Hematopoietic multipotent progenitor cell treated with erythropoietin and hydrocortisone succinate and interleukin-3 and kit ligand, for 4 days (in vitro differentiated cells): ENCODE measurements at regions not wholly inside any gene's neighbourhood (a gene's known extent, or its start where the extent isn't known, plus 50 kb on each side); places are given as distances from the start of the nearest gene placed in this dataset.

Experiments used
- DNase-seq: peaks from one replicate; pipeline ENCODE4 v3.0.0-alpha.2; 2015

DNA sequence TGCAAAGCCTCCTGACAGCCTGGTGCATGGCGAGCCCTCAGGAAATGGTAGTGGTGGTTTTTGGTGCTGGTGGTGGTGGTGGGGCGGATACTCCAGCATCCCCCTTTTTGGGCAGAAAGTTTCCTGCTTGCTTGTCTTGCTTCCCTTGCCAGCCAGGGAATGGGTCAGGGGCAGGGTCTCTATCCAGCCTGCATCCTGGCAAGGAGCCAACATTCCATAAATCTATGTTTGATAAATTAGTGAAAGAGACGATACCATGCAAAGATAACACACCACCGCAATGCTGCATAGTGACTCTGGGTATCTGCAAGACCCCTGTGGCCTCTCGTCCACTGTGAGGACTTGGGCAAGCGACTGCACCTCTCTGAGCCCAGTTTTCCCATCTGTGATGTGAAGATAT is 246.2 kb downstream of the LRFN2 start:
- no peak for DNase-seq

DNA sequence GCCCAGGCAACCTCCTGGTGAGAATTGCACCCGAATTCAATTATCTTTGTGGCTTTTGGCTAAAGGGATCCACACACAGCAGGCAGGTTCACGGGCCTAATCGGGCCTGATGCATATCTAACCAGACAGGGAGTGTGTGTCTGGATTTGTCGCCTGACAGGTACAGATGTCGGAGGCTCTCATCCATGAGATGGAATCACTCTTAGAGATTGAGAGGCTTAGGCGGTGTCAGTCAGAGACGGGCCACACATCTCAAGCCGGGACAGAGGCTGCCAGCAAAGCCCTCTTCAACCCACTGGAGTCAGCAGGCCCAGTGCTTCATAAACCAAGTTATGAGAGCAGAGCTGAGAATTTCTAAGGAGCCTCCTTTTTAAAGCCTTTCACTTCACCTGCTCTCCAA is 247.0 kb downstream of the LRFN2 start:
- no peak for DNase-seq

DNA sequence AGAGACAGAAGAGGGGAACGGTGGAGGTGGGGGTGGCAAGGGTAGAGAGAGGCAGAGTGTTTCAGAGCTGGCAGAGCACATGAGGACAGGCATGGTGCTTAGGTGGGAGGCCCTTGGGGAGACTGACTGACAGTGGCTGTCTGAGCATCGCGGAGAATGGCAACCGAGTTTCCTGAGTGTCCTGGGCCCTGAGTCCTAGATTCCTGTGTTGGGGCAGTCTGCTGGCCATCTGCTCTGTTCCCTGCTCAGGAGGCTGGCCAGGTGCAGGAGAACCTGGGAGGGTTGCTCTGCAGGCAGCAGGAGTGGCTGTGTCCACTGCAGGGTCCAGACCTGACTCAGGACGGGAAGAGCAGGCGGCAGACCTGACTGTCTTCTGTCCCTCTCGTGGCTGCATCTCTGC is 248.9 kb downstream of the LRFN2 start:
- DNase-seq, result no peak

DNA sequence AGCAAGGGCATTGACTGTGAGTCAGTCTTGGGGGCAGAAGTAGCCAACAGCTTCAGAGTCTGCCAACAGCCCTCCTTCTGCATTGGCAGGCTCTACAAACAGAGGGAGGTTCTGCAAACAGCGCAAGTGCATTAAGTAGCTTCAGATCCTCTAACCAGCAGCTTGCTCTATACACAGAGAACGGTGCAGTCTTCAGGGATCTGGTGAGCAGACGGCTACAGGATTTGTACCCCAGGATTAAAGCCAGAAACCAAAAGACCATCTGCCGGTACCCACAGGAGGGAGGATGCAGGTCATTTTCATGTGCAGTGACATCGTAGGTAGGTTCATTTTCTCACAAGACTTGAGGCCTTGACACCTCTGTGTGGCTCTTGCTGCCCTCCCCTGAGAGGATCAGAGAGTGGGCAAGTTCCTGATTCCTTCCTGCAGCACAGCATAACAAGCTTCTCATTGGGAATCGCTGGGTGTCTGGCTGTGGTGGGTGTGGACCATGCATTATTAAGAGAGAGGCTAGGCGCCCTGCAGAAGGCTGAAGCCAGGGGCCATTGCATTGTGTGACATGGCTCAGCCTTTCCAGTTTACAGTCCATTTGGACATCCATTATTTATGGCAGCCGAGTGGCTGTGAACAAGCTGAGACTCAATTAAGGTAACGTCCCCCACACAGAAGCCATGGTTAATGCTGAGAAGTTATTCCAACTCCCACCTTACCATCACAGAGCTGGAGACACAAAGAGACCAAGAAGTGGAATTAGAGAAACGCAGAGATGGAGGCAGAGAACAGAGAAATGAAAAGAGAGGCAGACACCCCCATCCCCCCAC is 250.0 kb downstream of the LRFN2 start:
- no peak for DNase-seq

DNA sequence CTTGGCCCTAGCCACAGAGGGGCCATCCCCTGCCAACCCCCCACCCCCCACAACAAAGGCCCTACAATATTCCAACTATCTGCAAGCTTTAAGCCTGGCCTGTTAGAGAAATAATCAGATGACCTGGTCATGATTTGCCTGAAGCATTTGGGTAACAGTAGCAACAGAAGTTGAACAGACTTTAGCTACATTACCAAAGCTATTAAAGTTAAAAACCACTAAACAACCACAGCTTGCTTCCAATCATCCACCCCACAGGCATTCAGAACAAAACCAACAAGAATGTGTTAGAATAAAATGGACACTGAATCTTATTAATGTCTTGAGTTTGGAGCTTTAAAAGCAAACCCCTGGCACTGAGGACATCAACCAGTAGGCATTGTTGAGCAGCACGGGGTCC is 250.9 kb downstream of the LRFN2 start:
- DNase-seq, result no peak

DNA sequence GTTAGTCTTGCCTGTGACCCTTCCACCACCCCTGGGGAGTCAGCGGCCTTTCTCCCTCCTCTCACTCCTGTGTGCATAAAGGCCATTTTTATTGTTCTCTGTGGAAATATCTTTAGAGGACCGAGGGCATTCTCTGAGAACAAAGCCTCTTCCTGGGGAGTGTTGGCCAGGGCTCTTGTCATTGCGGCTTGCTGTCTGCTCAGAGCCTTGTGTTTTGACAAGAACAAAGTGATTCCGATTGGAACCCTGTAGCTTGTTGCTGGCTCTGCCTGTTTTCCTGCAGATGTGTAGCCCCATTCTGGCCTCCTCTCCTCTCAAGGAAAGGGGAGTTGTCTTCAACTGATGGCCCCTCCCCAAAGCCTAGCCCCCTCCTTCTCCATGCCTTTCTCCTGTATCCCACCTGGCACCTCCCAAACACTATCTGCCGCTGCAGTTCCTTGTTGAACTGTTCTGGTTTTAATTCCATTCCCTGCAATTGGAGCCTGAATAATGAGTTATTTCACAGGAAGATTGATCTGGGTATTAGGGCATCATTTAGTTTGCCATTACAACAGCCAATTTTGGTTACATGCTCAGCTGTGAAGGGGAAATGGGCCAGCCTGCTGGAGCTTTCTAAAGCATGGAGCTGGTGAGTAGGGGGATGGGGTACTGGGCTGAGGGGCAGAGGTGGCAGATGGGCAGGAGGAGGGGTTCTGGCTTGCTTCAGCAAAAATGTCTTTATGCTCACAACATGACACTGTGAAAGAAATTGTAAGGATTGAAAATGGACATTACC is 252.5 kb downstream of the LRFN2 start:
- no peak for DNase-seq

DNA sequence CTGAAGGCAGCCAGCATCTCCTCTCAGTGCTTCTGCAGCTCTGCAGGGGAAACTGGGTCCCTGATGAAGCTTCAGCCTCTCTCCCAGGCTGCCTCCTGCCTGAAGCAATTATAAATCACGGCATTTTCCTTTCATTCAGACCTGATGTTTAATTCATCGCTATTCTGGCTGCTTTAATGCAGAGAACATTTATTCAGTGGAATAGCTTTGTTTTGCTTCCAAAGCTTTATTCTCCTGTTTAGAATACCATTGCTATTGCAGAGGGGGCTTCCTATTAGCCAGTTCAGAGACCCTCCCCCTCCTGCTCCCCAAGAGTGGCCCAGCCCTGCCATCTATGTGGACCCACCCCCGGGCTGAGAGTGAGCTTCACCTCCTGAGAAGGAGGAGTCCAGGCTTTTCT is 255.6 kb downstream of the LRFN2 start:
- no peak for DNase-seq

DNA sequence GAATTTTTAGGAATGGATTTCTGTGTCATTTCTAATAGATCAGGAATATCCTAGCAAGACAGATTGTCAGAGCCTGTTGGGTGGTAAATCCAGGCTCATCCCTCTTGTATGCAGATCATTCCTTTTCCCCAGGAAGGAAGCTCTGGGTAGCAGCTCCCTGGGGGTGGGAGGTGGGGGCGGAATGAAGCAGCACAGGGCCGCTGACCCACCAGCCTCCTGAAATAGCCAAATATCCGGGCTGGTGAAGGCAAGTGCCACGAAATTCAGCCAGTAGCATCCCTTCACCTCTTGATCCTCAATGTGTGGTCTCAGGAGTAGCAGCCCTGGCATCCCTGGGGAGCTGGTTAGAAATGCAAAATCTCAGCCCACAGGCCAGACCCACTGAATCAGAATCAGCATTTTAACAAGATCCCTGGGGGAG is 256.9 kb downstream of the LRFN2 start:
- no peak for DNase-seq

DNA sequence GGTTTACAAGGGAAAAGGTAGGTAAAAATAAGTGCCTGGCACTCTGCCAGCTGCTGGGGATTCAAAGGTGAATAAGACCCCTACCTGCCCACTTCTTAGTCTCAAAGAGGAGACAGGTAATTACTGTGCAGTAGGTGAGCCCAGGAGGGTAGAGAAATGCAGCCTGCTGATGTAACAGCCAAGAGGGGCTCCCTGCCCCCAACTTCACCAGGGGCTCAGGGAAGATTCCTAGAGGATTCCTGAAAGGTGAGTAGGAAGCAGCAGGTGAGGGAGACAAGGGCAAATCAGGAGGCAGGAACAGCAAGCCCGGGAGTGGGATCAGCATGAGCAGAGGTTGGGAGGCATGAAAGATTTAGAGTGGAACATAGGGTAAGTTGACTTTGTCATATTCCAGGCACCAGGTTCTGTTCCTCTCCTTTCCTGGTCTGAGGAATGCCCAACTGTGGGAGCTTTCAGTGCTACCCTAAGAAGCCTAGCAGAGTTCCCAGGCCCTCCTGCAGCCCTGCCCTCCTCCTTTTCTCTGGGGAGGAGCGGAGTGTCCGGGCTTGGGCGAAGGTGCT is 258.1 kb downstream of the LRFN2 start:
- no peak for DNase-seq

DNA sequence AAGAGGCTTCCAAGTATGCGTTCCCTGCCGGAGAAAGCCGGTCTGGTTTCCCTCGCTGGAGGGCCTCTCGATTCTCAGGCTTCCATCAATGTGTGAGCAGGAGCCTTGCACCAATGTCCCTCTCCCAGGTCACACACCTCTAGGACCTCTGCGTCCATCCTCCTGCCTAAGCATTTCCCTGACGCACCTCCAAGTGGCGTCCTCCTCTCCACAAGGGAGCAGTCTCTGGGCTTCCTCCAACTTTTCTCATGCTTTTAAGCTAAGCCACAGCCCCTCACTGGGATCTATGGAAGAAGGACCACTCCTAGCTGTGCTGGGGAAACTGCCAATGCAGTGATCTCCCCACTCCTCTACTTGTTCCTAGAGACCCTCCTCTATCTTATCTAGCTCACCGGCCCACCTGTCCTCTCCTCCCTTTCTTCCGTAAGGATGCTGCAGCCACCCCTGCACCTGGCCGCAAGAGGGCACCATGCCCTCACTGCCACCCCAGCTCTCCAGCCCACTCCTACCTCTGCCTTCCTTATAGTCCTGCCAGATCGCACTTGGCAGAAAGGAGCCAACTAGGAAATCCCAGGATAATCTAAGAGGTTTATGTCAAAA is 258.7 kb downstream of the LRFN2 start:
- peak; percentile 16 for DNase-seq

DNA sequence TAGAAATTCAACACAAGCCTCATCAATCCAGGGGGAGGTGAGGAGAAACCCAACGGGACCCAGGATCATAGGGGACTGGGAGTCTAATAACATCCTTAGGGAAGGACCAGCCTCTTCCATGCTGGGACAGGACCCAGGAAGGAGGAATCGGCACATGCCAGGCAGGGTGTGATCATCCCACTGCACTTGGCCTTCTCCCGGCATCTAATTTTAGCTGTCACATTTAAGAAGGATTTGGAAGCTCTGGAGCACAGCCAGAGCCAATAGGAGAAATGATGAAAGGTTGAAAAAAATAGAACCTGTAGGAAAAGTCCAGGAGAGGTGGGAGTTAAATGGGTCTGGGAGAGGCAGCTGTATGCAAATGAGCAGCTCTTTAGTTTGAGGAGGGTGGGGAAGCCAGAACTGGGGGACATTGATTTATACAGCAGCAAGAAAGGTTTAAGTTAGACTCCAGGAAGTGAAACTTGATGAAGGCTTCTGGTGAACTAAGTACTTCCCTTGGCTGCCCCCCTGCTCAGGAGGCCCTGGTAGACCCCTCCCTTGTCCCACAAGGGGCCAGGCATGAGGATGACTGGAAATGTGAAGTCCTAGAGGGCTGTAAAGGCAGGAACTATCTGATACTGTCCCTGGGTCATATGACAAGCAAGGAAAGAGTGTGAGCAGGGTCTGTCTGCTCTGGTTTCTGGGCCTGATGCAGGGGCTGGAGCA is 260.3 kb downstream of the LRFN2 start:
- no peak for DNase-seq

DNA sequence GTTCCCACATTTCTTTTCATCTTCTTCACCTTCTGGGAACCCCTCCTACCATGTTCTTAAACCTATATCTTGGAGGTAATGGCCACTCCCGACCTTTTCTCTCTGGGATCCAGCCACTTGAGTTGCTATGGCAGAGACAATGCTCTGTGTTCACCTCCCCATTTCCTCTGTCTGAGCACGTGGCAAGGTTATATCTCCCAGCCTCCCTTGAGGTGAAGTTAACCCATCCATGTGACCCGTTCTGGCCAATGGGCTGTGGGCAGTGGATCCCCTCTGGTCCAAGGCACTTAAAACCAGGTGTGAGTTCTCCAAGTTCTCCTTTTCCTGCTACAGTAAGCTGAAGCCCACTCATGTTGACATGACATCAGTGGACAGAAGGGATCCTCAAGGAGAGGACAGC is 261.4 kb downstream of the LRFN2 start:
- no peak for DNase-seq

DNA sequence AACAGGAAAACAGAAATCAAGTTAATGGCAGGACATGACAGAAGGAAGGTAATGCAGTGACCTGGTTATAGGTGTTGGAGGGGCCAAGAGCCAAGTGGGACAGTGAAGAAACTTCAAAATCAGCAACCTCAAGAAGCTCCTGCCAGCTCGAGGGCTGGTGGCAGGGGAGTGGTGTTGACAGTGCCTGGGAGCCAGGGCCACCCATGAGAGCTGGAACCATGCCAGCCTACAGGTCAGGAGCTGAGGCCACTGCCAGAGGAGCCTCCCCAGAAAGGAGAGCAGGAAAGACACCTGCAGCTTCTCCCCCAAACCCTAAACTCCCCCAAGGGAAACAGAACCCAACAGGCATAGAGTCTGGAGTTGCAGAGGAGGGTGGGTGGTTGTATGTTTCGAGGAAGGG is 262.1 kb downstream of the LRFN2 start:
- DNase-seq, result no peak

DNA sequence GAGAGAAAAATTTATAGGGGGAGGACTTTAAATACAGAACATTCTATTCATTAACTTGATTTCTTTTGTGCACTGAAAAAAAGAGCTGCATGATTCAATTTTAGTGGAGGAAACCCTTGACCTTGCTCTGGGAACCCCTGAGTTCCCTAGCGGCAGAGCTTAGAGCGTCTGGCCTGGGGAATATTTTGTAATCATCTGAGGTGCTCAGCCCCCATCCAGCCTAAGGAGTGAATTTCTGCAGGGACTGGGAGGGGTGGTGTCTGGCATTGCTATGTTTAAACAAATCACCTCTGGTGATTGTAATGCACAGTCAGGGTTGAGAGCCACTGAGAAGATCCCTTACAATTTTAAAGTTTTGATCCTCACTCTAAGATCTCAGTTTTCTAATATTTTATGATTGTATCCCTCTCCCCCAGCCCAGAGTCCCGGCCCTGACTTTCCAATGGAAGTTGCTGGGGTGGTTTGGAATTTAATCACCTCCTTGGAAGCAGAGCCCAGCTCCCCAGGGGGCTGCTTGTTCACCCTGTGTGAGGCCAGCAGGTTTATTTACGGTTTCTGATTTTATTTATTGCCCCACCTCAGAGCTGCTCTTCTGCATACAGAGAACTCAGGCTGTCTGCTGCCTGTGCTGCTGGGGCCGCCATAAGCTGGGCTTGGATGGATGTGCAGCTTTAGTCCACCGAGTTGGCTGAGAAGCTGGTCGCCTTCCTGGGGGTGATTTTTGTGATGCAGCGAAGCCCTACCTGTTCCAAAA is 263.1 kb downstream of the LRFN2 start:
- no peak for DNase-seq

DNA sequence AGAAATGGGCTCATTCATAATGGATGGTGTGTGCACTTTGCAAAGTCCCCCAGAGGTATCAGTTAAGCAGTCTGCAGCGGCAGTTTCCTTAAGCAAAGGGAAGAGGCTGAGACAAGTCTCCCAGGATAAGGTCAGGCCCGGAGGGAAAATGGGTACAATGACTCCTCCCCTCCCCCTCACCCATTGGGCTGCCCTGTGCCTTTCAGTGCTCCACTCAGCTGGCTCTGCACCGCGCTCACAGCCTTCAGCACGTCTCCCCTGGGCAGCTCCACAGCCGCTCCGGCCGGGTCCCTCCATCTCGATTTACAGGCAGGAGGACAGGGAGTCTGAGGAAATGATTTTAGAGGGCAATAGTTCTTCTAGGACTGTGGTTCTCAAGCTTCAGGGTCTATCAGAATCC is 264.8 kb downstream of the LRFN2 start:
- no peak for DNase-seq

DNA sequence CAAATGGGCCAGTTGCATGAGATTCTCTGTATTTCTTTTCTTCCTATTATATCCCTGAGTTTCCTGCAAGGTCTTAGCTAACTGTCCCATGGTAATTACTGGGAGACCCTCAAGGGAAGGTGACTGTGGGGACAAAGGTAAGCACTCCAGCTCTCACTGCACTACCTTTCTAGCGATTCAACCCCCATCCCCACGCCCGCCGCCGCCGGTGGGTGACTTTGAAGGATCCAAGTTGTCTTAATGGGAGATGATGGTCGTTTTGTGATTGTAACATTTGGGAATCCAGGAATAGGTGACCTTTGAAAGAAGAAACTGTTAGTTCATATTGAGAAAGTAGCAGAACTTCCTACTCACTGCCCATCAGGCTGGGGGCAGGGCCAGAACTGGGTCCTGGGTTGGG is 265.5 kb downstream of the LRFN2 start:
- no peak for DNase-seq

DNA sequence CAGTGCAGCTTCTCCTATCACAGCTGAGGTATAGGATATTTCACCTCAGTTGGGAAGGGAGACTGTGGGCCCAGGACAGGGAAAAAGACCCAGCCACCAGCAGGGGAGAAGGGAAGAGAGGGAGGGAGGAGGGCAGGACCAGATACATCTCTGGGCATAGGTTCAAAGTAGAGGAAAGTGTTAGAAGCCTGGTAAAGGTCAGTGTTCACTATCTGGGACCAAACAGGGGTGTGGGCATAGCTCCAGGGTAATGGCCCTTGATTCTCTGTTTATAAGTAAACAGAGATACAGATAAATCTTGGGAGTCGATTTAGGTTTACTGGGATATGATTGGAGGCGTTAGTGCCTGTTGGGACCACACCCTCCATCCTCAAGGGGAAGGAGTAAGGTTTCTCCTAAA is 266.2 kb downstream of the LRFN2 start:
- DNase-seq, result no peak

DNA sequence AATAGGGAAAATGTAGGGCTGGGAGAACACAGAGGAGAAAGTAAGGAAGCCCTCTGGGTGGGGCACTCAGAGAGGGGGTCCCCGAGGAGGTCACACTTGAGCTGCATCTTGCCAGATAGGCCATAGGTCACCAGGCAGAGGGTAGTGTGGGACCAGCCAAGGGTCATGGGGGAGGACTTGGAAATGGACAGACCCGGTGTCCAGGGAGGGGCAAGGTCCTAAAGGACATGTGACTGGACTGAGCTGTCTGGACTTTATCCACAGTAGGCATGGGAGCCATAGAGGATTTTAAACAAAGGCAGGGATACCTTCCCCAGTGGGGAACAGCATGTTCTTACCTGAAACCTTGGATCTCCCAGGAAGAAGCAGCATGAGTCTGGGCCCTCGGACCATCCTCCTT is 266.7 kb downstream of the LRFN2 start:
- DNase-seq, result no peak

DNA sequence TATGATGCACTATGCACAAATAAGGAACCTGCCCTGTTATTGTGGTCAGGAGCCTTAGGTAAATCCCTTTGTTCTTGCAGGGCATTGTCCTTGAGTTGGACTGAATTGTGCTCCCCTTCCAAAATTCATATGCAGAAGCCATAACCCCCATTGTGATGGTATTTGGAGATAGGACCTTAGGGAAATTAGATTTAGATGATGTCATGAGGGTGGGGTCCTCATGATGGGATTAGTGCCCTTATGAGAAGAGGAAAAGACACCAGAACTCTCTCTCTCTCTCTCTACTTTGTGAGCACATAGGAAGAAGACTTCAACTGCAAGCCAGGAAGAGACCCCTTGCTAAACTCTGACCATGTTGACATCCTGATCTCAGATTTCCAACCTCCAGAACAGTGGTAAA is 268.0 kb downstream of the LRFN2 start:
- no peak for DNase-seq

DNA sequence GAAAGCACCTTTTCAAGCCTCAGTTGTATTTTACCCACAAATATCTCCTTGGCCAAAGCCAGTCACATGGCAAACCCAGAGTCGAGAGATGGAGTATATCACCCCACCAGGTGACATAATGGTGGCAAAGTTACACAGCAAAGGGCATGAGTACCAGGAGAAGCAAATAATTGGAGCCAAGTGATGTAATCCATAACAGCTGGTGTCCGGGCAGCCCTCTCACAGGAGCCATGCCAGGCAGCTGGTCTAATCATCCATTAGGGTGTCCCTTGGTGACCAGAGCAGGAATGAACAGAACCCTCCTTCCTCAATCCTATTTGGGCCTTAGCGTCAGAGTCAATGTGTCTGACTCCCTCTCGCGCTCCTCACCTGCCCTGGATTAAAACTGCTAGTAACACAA is 272.1 kb downstream of the LRFN2 start:
- DNase-seq, result no peak

DNA sequence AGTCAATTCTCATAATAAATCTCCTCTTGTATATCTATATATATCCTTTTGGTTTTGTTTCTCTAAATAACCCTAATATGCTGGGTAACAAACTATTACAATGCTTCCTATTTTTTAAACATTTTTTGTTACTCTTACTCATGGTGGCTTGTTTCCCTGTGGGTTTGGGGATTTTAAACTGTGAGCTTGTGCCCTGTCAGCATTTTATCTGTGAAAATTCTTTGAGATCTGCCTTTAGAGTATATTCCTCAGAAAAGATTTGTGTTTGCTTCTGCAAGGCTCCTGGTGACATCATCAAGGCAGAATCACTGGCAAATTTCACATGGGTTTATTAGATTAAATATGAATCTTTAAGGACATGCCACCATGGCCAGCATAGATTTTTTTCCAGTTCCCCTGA is 273.6 kb downstream of the LRFN2 start:
- no peak for DNase-seq
